Fibroblast of villous mesenchyme (primary cell): ENCODE measurements at regions not wholly inside any gene's neighbourhood (a gene's known extent, or its start where the extent isn't known, plus 50 kb on each side); places are given as distances from the start of the nearest gene placed in this dataset.

ENCODE experiments used
- DNase-seq: peaks from one replicate; pipeline ENCODE4 v3.0.0-alpha.2; 2010; ENCODE audit warnings: low read depth
- H3K4me3 ChIP-seq: 2 replicates; pipeline ENCODE4 v1.5.1; 2011; ENCODE audit warnings: low read depth, mild to moderate bottlenecking, low read length
- CTCF ChIP-seq: IDR thresholded peaks from 2 replicates; pipeline ENCODE4 v1.5.1; 2012; ENCODE audit warnings: low read depth, mild to moderate bottlenecking, low read length; ENCODE audit not compliant: insufficient read depth

- TF ChIP-seq CTCF: no peak
- no peak overlapping the region for H3K4me3 ChIP-seq
- peak; percentile 74 for DNase-seq
These were observed 67.5 kb upstream of the PRDX6 start for GRCh38 chr1:173409613-173410012.

DNA sequence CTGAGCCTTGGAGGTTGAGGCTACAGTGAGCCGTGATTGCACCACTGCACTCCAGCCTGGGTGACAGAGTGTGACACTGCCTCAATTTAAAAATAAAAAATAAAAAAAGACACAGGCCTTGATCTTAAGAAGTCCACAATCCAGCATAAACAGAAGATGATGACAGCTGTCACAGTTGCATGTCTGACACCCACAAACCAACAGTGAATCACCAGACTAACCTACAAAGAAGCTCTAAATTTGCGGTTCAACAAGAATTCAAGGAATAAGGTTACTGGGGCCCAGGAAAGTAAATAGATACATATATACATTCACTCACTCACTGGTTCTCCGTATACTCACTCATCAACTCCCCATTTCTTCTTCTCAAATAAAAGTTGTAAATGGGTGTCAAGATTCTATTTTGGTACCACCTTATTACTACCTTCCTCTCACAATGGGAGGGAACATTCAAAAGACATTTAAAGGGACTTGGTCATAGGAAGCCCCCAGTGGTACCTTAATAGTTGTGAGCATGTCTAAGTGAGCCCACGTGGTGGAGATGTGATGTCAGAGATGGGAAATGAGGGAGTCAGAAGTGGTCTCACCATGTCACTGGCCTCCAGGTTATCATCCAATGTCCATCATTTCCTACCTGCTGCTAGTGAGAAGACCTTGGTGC is 66.9 kb upstream of the PRDX6 start:
- no peak overlapping the region for H3K4me3 ChIP-seq
- no peak for TF ChIP-seq CTCF
- no peak for DNase-seq

DNA sequence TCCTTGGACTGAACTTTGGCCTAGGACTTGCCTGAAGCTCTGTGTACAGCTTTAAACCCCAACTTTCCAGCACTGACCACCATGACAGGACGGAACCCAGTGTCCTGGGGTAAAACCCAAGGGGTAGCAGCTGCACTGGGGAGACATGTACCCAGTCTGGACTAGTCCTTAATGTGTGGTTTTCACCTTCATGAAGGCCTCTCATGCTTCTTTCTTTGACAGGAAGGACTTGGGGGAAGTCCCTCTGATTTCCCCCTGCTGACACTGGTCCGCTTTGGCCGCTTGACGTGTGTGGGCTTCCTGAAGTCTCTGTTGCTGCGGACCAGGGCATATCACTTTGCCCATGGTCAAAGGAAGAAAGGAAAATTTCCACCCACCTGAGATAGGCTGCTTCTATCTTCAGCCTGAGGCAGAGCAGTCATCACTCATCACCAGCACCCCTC is 66.3 kb upstream of the PRDX6 start:
- no peak for TF ChIP-seq CTCF
- H3K4me3 ChIP-seq: no peak overlapping the region
- no peak for DNase-seq

- no peak for TF ChIP-seq CTCF
- no peak overlapping the region for H3K4me3 ChIP-seq
- DNase-seq: peak; percentile 93
These were observed 65.0 kb upstream of the PRDX6 start for GRCh38 chr1:173411835-173412742.

DNA sequence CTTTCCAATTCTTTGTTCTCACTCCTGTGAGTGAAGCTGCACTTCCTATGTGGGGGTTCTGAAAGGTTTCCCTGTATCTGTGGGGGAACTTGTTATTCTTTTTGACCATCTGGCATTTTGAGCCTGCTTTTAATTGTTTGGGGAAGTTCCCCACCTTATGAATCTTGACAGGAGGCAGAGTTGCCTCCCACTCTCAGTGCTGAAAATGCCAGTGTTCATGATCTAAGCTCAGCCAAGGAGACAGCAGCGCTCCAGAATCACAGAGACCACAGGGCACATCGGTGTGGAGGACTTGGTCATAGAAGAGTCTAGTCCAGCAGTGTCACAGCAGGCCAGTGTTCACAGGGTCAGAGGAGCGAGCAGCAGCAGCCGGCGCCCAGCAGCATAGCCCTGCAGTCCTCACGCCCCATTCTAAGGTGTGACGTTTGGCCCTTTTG is 63.8 kb upstream of the PRDX6 start:
- no peak for TF ChIP-seq CTCF
- no peak overlapping the region for H3K4me3 ChIP-seq
- no peak for DNase-seq

GRCh38 chr1:173414136-173414535 is 63.0 kb upstream of the PRDX6 start:
- no peak for TF ChIP-seq CTCF
- no peak overlapping the region for H3K4me3 ChIP-seq
- DNase-seq: no peak
